Rectal smooth muscle tissue (tissue), 1 donor: ENCODE measurements at regions not wholly inside any gene's neighbourhood (a gene's known extent, or its start where the extent isn't known, plus 50 kb on each side); places are given as distances from the start of the nearest gene placed in this dataset.
A peak's percentile ranks its signal among the peaks of the same experiment; 100 is the strongest.

Experiments
- H3K27ac ChIP-seq: one replicate; pipeline ENCODE4 v1.7.0; 2013; ENCODE audit warnings: low read depth, low read length, inconsistent platforms
- H3K27me3 ChIP-seq: one replicate; pipeline ENCODE4 v1.7.0; 2013; ENCODE audit warnings: low read length; ENCODE audit not compliant: control insufficient read depth, insufficient read depth
- H3K36me3 ChIP-seq: one replicate; pipeline ENCODE4 v1.7.0; 2013; ENCODE audit warnings: low read length; ENCODE audit not compliant: control insufficient read depth, insufficient read depth
- H3K4me1 ChIP-seq: one replicate; pipeline ENCODE4 v1.7.0; 2013; ENCODE audit warnings: low read length; ENCODE audit not compliant: control insufficient read depth, insufficient read depth
- H3K4me3 ChIP-seq: one replicate; pipeline ENCODE4 v1.7.0; 2013; ENCODE audit warnings: low read length
- H3K9ac ChIP-seq: one replicate; pipeline ENCODE4 v1.7.0; 2013; ENCODE audit warnings: low read length

GRCh38 chr13:50081679-50082425, 66.6 kb downstream of the KCNRG start:
- Histone ChIP-seq H3K4me3 (peak overlapping the region; percentile 94), H3K27me3 (no peaks in the 10 kb centered on the region), H3K36me3 (no peaks in the 10 kb centered on the region), H3K27ac (peak overlapping the region; percentile 68), H3K9ac (peak overlapping the region; percentile 57), H3K4me1 (peaks cover 6% of the 10 kb centered on the region)

GRCh38 chr13:50082426-50083281, 67.4 kb downstream of the KCNRG start:
- peak overlapping the region; percentile 47 for H3K9ac ChIP-seq
- peaks cover 6% of the 10 kb centered on the region for H3K4me1 ChIP-seq

GRCh38 chr13:50085063-50085462, 69.8 kb downstream of the KCNRG start:
- H3K4me1 ChIP-seq: peaks cover 6% of the 10 kb centered on the region
- H3K27ac ChIP-seq: no peak overlapping the region
- H3K9ac ChIP-seq: no peak overlapping the region
- H3K27me3 ChIP-seq: no peaks in the 10 kb centered on the region
- H3K36me3 ChIP-seq: no peaks in the 10 kb centered on the region
- H3K4me3 ChIP-seq: peak overlapping the region; percentile 24

More at GRCh38 chr13:50082426-50083281, 67.4 kb downstream of the KCNRG start:
- H3K27me3 ChIP-seq: no peaks in the 10 kb centered on the region
- H3K4me3 ChIP-seq: peak overlapping the region; percentile 94
- H3K27ac ChIP-seq: peak overlapping the region; percentile 2
- no peaks in the 10 kb centered on the region for H3K36me3 ChIP-seq

GRCh38 chr13:50089633-50090032, 74.4 kb downstream of the KCNRG start:
- Histone ChIP-seq H3K4me1 (peaks cover 3% of the 10 kb centered on the region), H3K4me3 (no peak overlapping the region), H3K36me3 (no peaks in the 10 kb centered on the region), H3K9ac (no peak overlapping the region), H3K27ac (no peak overlapping the region), H3K27me3 (no peaks in the 10 kb centered on the region)

- H3K9ac ChIP-seq: no peak overlapping the region
- no peaks in the 10 kb centered on the region for H3K36me3 ChIP-seq
- no peak overlapping the region for H3K27ac ChIP-seq
- no peak overlapping the region for H3K4me3 ChIP-seq
- peaks cover under 1% of the 10 kb centered on the region for H3K4me1 ChIP-seq
- no peaks in the 10 kb centered on the region for H3K27me3 ChIP-seq
Measured at GRCh38 chr13:50090211-50090610, 75.0 kb downstream of the KCNRG start.

GRCh38 chr13:50094615-50095293, 79.5 kb downstream of the KCNRG start:
- Histone ChIP-seq H3K9ac (no peak overlapping the region), H3K36me3 (no peaks in the 10 kb centered on the region), H3K4me1 (no peaks in the 10 kb centered on the region), H3K27ac (no peak overlapping the region), H3K27me3 (no peaks in the 10 kb centered on the region), H3K4me3 (no peak overlapping the region)

- no peaks in the 10 kb centered on the region for H3K36me3 ChIP-seq
- H3K9ac ChIP-seq: no peak overlapping the region
- no peak overlapping the region for H3K27ac ChIP-seq
- H3K27me3 ChIP-seq: no peaks in the 10 kb centered on the region
- H3K4me3 ChIP-seq: no peak overlapping the region
- no peaks in the 10 kb centered on the region for H3K4me1 ChIP-seq
Measured at GRCh38 chr13:50098693-50099092, 83.4 kb downstream of the KCNRG start.

- Histone ChIP-seq H3K4me1 (no peaks in the 10 kb centered on the region), H3K9ac (no peak overlapping the region), H3K36me3 (no peaks in the 10 kb centered on the region), H3K27me3 (no peaks in the 10 kb centered on the region), H3K4me3 (no peak overlapping the region), H3K27ac (no peak overlapping the region)
Measured at GRCh38 chr13:50099473-50099872, 84.2 kb downstream of the KCNRG start.

GRCh38 chr13:50101590-50101989, 86.3 kb downstream of the KCNRG start:
- Histone ChIP-seq H3K36me3 (no peaks in the 10 kb centered on the region), H3K27ac (no peak overlapping the region), H3K4me1 (no peaks in the 10 kb centered on the region), H3K4me3 (no peak overlapping the region), H3K27me3 (no peaks in the 10 kb centered on the region), H3K9ac (no peak overlapping the region)

- H3K27ac ChIP-seq: no peak overlapping the region
- no peak overlapping the region for H3K9ac ChIP-seq
- no peaks in the 10 kb centered on the region for H3K4me1 ChIP-seq
- H3K36me3 ChIP-seq: no peaks in the 10 kb centered on the region
- no peaks in the 10 kb centered on the region for H3K27me3 ChIP-seq
- H3K4me3 ChIP-seq: no peak overlapping the region
Measured at GRCh38 chr13:50104493-50104892, 89.2 kb downstream of the KCNRG start.

GRCh38 chr13:50106559-50106958, 91.3 kb downstream of the KCNRG start:
- H3K36me3 ChIP-seq: no peaks in the 10 kb centered on the region
- H3K27ac ChIP-seq: no peak overlapping the region
- no peak overlapping the region for H3K4me3 ChIP-seq
- H3K4me1 ChIP-seq: no peaks in the 10 kb centered on the region
- H3K9ac ChIP-seq: no peak overlapping the region
- H3K27me3 ChIP-seq: no peaks in the 10 kb centered on the region

GRCh38 chr13:50107205-50107604, 92.0 kb downstream of the KCNRG start:
- Histone ChIP-seq H3K4me3 (no peak overlapping the region), H3K27me3 (no peaks in the 10 kb centered on the region), H3K27ac (no peak overlapping the region), H3K36me3 (no peaks in the 10 kb centered on the region), H3K4me1 (no peaks in the 10 kb centered on the region), H3K9ac (no peak overlapping the region)
